RPMI7951 (cell line): ENCODE measurements at regions not wholly inside any gene's neighbourhood (a gene's known extent, or its start where the extent isn't known, plus 50 kb on each side); places are given as distances from the start of the nearest gene placed in this dataset.
A peak's percentile ranks its signal among the peaks of the same experiment; 100 is the strongest.
"Not testable (repeated sequence)": the region's sequence is repeated elsewhere in the genome, so short reads cannot be mapped to it uniquely, and the experiment has no call there.

Experiments used
- DNase-seq: peaks from one replicate; pipeline ENCODE4 v3.0.0-alpha.2; 2012; ENCODE audit warnings: low read depth

DNA sequence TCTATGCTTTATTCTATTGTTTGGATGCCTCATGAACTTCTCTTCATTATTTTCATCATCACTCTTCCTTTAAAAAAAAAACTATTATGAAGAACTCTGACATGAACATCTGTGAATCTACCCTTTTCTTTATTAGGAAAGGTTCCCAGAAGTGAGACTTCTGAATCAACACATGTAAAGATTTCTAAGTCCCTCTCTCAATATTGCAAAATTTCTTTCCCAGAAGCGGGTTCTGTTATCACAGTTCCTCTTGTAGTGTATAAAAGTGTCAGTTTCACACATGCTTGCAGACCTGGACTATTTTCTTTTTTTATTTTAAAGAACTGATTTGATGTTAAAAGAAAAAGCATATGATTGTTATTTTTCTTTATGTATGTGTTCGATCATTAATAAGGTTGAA, 330.8 kb upstream of the KLF3 start:
- no peak for DNase-seq

DNA sequence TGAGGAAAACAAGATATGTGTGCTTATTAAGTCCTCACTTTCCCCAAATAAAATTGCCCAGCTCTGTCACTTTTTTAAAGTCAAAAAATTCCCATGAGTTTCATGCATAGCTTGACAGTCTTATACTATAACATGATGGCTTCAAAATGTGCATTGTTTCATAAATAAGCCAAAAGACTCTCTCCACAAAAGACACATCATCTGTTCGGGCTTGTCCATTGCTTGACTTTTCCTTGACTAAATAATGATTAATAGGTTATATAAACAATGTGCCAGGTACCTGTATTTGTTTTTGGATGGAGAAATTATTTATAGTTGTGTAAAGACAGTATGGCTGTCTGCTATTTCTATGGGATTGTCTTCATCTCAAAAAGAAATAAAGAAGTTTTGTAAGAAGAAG, 329.2 kb upstream of the KLF3 start:
- DNase-seq = no peak

- DNase-seq = not testable (repeated sequence)
These were observed 325.1 kb upstream of the KLF3 start for GRCh38 chr4:38338939-38339338.

- DNase-seq = no peak
These were observed 320.4 kb upstream of the KLF3 start for GRCh38 chr4:38343608-38344007.

- DNase-seq = no peak
These were observed 319.1 kb upstream of the KLF3 start for GRCh38 chr4:38344929-38345328.

GRCh38 chr4:38347251-38347650, 316.7 kb upstream of the KLF3 start:
- no peak for DNase-seq

GRCh38 chr4:38354421-38354820, 309.6 kb upstream of the KLF3 start:
- DNase-seq = no peak

GRCh38 chr4:38354872-38355271, 309.1 kb upstream of the KLF3 start:
- no peak for DNase-seq

GRCh38 chr4:38356686-38357085, 307.3 kb upstream of the KLF3 start:
- no peak for DNase-seq

DNA sequence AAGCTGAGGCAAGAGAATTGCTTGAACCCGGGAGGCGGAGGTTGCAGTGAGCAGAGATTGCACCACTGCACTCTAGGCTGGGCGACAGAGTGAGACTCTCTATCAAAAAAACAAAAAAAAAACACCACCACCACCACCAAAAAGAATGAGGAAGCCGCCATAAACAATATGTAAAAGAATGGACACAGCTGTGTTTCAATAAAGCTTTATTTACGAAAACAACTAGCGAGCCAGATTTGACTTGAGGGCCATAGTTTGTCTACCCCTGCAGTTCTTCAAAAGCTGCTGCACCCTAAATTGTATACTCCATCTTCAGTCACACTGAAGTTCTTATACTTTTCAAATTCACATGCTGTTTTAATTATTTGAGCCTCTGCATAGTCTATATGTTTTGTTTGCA, 306.5 kb upstream of the KLF3 start:
- no peak for DNase-seq

- DNase-seq = no peak
These were observed 304.9 kb upstream of the KLF3 start for GRCh38 chr4:38359113-38359512.

DNA sequence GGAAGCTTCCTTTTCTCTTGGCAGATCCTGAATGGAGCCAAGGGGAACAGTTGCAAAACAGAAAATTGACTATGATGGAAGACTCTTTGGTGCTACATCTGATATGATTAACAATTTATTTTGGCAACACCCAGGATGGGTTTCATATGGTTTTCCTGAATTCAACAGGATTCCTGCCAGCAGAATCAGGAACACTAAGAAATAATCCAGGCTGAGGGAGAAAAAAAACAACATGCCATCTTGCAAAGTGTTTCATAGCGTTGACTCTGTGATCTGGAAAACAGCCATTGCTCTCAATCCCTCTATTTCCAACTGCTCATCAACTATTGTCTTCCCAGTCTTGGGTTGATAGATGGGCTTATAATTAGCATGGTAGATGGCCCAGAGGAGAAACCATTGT, 303.8 kb upstream of the KLF3 start:
- DNase-seq = no peak

GRCh38 chr4:38364383-38364963, 299.5 kb upstream of the KLF3 start:
- no peak for DNase-seq

- no peak for DNase-seq
These were observed 298.7 kb upstream of the KLF3 start for GRCh38 chr4:38365261-38365660.

GRCh38 chr4:38365748-38366310, 298.2 kb upstream of the KLF3 start:
- DNase-seq = no peak

DNA sequence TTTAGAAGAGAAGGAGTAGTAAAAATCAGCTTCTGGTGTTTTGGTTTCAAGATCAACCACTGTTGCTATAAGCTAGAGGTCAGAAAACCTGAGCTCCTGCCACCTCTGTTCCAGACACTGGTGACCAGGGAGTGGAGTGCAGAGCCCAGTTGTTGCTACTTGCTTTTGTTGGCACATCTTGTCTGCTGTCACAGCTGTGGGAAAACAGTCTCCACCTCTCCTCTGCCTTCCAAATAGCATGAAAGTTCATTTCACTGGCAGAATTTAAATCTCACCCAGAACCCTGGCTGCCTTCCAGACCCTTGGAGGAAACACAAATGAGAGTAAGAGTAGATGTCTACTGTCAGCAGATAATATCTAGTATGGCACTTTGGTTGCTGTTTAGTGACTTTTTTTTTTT, 297.5 kb upstream of the KLF3 start:
- peak; percentile 10 for DNase-seq

DNA sequence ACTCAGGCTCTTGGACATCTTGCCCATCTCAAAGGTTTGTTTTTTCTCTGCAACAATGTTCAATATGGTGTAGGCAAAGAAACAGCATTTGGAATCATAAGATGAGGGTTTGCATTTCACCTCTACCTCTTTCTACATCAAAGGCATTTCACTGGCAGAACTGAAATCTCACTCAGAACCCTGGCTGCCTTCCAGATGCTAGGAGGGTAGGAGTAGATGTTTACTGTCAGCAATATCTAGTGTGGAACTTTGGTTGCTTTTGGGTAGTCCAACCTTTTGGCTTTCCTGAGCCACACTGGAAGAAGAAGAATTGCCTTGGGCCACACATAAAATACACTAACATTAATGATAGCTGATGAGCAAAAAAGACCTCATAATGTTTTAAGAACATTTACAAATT, 297.0 kb upstream of the KLF3 start:
- DNase-seq = no peak

GRCh38 chr4:38367642-38368174, 296.3 kb upstream of the KLF3 start:
- DNase-seq = no peak

GRCh38 chr4:38368613-38369012, 295.4 kb upstream of the KLF3 start:
- no peak for DNase-seq

- peak; percentile 59 for DNase-seq
These were observed 292.6 kb upstream of the KLF3 start for GRCh38 chr4:38371391-38371851.

DNA sequence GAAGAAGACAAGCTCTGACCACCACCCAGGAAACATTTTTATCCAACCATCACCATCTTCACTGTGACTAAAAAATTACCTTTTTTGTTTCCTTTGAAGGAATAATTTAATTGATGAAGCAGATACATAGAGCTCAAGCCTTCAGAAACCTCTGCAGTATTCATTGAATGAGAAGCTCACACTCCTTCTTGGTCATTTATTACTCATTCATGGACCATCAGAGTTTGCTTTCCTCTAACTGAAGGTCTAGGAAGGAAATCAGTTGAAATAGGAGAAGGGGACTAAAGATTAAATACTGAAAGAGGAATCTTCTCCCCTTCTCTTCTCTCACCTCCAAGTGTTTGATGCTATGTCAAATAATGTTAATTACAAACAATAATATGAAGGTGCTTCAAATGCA, 290.6 kb upstream of the KLF3 start:
- DNase-seq = no peak

DNA sequence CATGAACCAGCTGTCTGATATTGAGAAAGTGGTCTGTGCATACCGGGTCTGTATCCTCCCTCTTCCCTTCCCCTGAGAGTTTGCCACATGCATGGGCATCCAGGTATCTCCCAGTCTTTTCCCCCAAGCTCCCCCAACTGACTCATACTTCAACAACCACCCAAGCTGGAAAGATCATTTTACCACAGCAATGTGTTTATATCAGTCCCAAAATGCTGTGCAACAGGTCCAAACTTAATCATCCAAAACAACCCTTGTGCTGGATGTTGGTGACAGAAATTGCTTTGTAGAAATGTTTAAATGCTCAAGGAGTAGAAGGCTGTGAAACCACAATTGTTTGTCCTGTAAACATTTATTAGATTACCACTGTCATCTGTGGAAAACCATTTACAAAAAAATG, 286.8 kb upstream of the KLF3 start:
- DNase-seq = no peak

DNA sequence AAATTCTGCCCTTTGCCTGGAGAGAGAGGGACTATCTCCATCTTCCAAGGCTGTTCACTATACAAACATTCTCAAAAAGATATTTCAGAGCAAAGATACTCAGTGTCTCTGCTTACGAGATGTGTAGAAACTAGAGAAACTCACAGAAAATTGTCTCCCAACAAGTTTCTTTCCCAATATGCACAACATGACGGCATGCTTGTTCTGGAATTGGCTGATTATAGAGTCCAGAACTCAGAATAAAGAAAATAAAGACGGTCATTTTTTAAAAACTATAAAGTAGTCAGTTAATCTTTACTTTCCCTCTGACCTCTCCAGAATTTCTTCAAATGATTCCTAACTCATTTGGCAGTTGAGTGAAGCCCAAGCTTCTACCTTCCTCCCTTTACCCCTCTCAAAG, 285.5 kb upstream of the KLF3 start:
- DNase-seq = no peak

- DNase-seq = peak; percentile 18
These were observed 282.2 kb upstream of the KLF3 start for GRCh38 chr4:38381788-38382187.
